ENCODE measurements at regions not wholly inside any gene's neighbourhood (a gene's known extent, or its start where the extent isn't known, plus 50 kb on each side); places are given as distances from the start of the nearest gene placed in this dataset.

GRCh38 chr12:113645603-113646002 is 173.9 kb upstream of the LHX5 start:
- H3K27me3 ChIP-seq (ENCODE audit: control insufficient read depth, insufficient read depth, low read length), result peaks cover 40% of the 10 kb centered on the region
- 30% methylated on average over 10 of the region's 14 CpGs for WGBS (ENCODE audit: insufficient coverage)
- no peak overlapping the region for H3K4me3 ChIP-seq (ENCODE audit: low read length)
- H3K4me1 ChIP-seq (ENCODE audit: control insufficient read depth, insufficient read depth, low read length), result no peaks in the 10 kb centered on the region
- no peaks in the 10 kb centered on the region for H3K36me3 ChIP-seq (ENCODE audit: control insufficient read depth, insufficient read depth, low read length)
- no peaks in the 10 kb centered on the region for H3K9me3 ChIP-seq (replicated peaks; ENCODE audit: control insufficient read depth, low read depth, low read length)
- DNase-seq, result no peak
- H3K27ac ChIP-seq (ENCODE audit: low read length), result no peak overlapping the region

- Histone ChIP-seq H3K27ac (ENCODE audit: low read length) (no peak overlapping the region), H3K9me3 (replicated peaks; ENCODE audit: control insufficient read depth, low read depth, low read length) (no peaks in the 10 kb centered on the region), H3K4me1 (ENCODE audit: control insufficient read depth, insufficient read depth, low read length) (no peaks in the 10 kb centered on the region), H3K27me3 (ENCODE audit: control insufficient read depth, insufficient read depth, low read length) (peaks cover 38% of the 10 kb centered on the region), H3K36me3 (ENCODE audit: control insufficient read depth, insufficient read depth, low read length) (no peaks in the 10 kb centered on the region), H3K4me3 (ENCODE audit: low read length) (no peak overlapping the region)
- DNase-seq, result no peak
- 86% methylated on average over 1 of the region's 2 CpGs for WGBS (ENCODE audit: insufficient coverage)
These were observed 173.5 kb upstream of the LHX5 start for GRCh38 chr12:113645183-113645582.

GRCh38 chr12:113643177-113643974 is 171.7 kb upstream of the LHX5 start:
- no peak overlapping the region for H3K27ac ChIP-seq (ENCODE audit: low read length)
- WGBS (ENCODE audit: insufficient coverage), result 28% methylated on average over 5 of the region's 8 CpGs
- DNase-seq, result no peak
- peaks cover 46% of the 10 kb centered on the region for H3K27me3 ChIP-seq (ENCODE audit: control insufficient read depth, insufficient read depth, low read length)
- H3K4me1 ChIP-seq (ENCODE audit: control insufficient read depth, insufficient read depth, low read length), result no peaks in the 10 kb centered on the region
- H3K36me3 ChIP-seq (ENCODE audit: control insufficient read depth, insufficient read depth, low read length), result no peaks in the 10 kb centered on the region
- no peak overlapping the region for H3K4me3 ChIP-seq (ENCODE audit: low read length)
- H3K9me3 ChIP-seq (replicated peaks; ENCODE audit: control insufficient read depth, low read depth, low read length), result no peaks in the 10 kb centered on the region

- no peak overlapping the region for H3K4me3 ChIP-seq (ENCODE audit: low read length)
- H3K27me3 ChIP-seq (ENCODE audit: control insufficient read depth, insufficient read depth, low read length), result peaks cover 48% of the 10 kb centered on the region
- DNase-seq, result no peak
- no peak overlapping the region for H3K27ac ChIP-seq (ENCODE audit: low read length)
- no CpG with 5 or more reads among the region's 2 CpGs for WGBS (ENCODE audit: insufficient coverage)
- no peaks in the 10 kb centered on the region for H3K9me3 ChIP-seq (replicated peaks; ENCODE audit: control insufficient read depth, low read depth, low read length)
- H3K4me1 ChIP-seq (ENCODE audit: control insufficient read depth, insufficient read depth, low read length), result no peaks in the 10 kb centered on the region
- H3K36me3 ChIP-seq (ENCODE audit: control insufficient read depth, insufficient read depth, low read length), result no peaks in the 10 kb centered on the region
These were observed 171.0 kb upstream of the LHX5 start for GRCh38 chr12:113642672-113643071.

GRCh38 chr12:113642216-113642615 is 170.5 kb upstream of the LHX5 start:
- H3K4me1 ChIP-seq (ENCODE audit: control insufficient read depth, insufficient read depth, low read length), result no peaks in the 10 kb centered on the region
- peaks cover 53% of the 10 kb centered on the region for H3K27me3 ChIP-seq (ENCODE audit: control insufficient read depth, insufficient read depth, low read length)
- no peaks in the 10 kb centered on the region for H3K36me3 ChIP-seq (ENCODE audit: control insufficient read depth, insufficient read depth, low read length)
- no peak overlapping the region for H3K27ac ChIP-seq (ENCODE audit: low read length)
- DNase-seq, result no peak
- 66% methylated on average over 2 of the region's 3 CpGs for WGBS (ENCODE audit: insufficient coverage)
- no peak overlapping the region for H3K4me3 ChIP-seq (ENCODE audit: low read length)
- H3K9me3 ChIP-seq (replicated peaks; ENCODE audit: control insufficient read depth, low read depth, low read length), result no peaks in the 10 kb centered on the region

GRCh38 chr12:113641426-113642030 is 169.9 kb upstream of the LHX5 start:
- Histone ChIP-seq H3K4me3 (ENCODE audit: low read length) (no peak overlapping the region), H3K27ac (ENCODE audit: low read length) (no peak overlapping the region), H3K36me3 (ENCODE audit: control insufficient read depth, insufficient read depth, low read length) (no peaks in the 10 kb centered on the region), H3K9me3 (replicated peaks; ENCODE audit: control insufficient read depth, low read depth, low read length) (no peaks in the 10 kb centered on the region), H3K4me1 (ENCODE audit: control insufficient read depth, insufficient read depth, low read length) (no peaks in the 10 kb centered on the region), H3K27me3 (ENCODE audit: control insufficient read depth, insufficient read depth, low read length) (peaks cover 57% of the 10 kb centered on the region)
- WGBS (ENCODE audit: insufficient coverage), result 23% methylated on average over 2 of the region's 11 CpGs
- no peak for DNase-seq

GRCh38 chr12:113640837-113641236 is 169.2 kb upstream of the LHX5 start:
- H3K9me3 ChIP-seq (replicated peaks; ENCODE audit: control insufficient read depth, low read depth, low read length), result no peaks in the 10 kb centered on the region
- no peak overlapping the region for H3K4me3 ChIP-seq (ENCODE audit: low read length)
- H3K4me1 ChIP-seq (ENCODE audit: control insufficient read depth, insufficient read depth, low read length), result no peaks in the 10 kb centered on the region
- no peak overlapping the region for H3K27ac ChIP-seq (ENCODE audit: low read length)
- DNase-seq, result no peak
- no peaks in the 10 kb centered on the region for H3K36me3 ChIP-seq (ENCODE audit: control insufficient read depth, insufficient read depth, low read length)
- H3K27me3 ChIP-seq (ENCODE audit: control insufficient read depth, insufficient read depth, low read length), result peaks cover 56% of the 10 kb centered on the region
- WGBS (ENCODE audit: insufficient coverage), result 51% methylated on average over 3 of the region's 5 CpGs

GRCh38 chr12:113639474-113639873 is 167.8 kb upstream of the LHX5 start:
- Histone ChIP-seq H3K27me3 (ENCODE audit: control insufficient read depth, insufficient read depth, low read length) (peaks cover 53% of the 10 kb centered on the region), H3K36me3 (ENCODE audit: control insufficient read depth, insufficient read depth, low read length) (no peaks in the 10 kb centered on the region)
- WGBS (ENCODE audit: insufficient coverage), result 93% methylated on average over 2 of the region's 10 CpGs

GRCh38 chr12:113638460-113638775 is 166.7 kb upstream of the LHX5 start:
- 13% methylated on average over 7 of the region's 11 CpGs for WGBS (ENCODE audit: insufficient coverage)
- no peak overlapping the region for H3K4me3 ChIP-seq (ENCODE audit: low read length)
- H3K4me1 ChIP-seq (ENCODE audit: control insufficient read depth, insufficient read depth, low read length), result no peaks in the 10 kb centered on the region
- no peak overlapping the region for H3K27ac ChIP-seq (ENCODE audit: low read length)
- DNase-seq, result no peak
- no peaks in the 10 kb centered on the region for H3K9me3 ChIP-seq (replicated peaks; ENCODE audit: control insufficient read depth, low read depth, low read length)
- no peaks in the 10 kb centered on the region for H3K36me3 ChIP-seq (ENCODE audit: control insufficient read depth, insufficient read depth, low read length)
- H3K27me3 ChIP-seq (ENCODE audit: control insufficient read depth, insufficient read depth, low read length), result peaks cover 48% of the 10 kb centered on the region

More at GRCh38 chr12:113639474-113639873, 167.8 kb upstream of the LHX5 start:
- Histone ChIP-seq H3K4me3 (ENCODE audit: low read length) (no peak overlapping the region), H3K4me1 (ENCODE audit: control insufficient read depth, insufficient read depth, low read length) (no peaks in the 10 kb centered on the region), H3K27ac (ENCODE audit: low read length) (no peak overlapping the region), H3K9me3 (replicated peaks; ENCODE audit: control insufficient read depth, low read depth, low read length) (no peaks in the 10 kb centered on the region)
- DNase-seq, result no peak

GRCh38 chr12:113634982-113635381 is 163.3 kb upstream of the LHX5 start:
- no peak for DNase-seq
- H3K36me3 ChIP-seq (ENCODE audit: control insufficient read depth, insufficient read depth, low read length), result no peaks in the 10 kb centered on the region
- H3K27ac ChIP-seq (ENCODE audit: low read length), result no peak overlapping the region
- H3K9me3 ChIP-seq (replicated peaks; ENCODE audit: control insufficient read depth, low read depth, low read length), result no peaks in the 10 kb centered on the region
- no peaks in the 10 kb centered on the region for H3K4me1 ChIP-seq (ENCODE audit: control insufficient read depth, insufficient read depth, low read length)
- no peak overlapping the region for H3K4me3 ChIP-seq (ENCODE audit: low read length)
- H3K27me3 ChIP-seq (ENCODE audit: control insufficient read depth, insufficient read depth, low read length), result peaks cover 36% of the 10 kb centered on the region
- 34% methylated on average over 3 of the region's 8 CpGs for WGBS (ENCODE audit: insufficient coverage)
